GM12878 (cell line): ENCODE measurements at regions not wholly inside any gene's neighbourhood (a gene's known extent, or its start where the extent isn't known, plus 50 kb on each side); places are given as distances from the start of the nearest gene placed in this dataset.

Experiments
- ATAC-seq: fragments of 200-7000 bp; cut with Tn5 transposase; 3 replicates; pipeline ENCODE4 v1.9.1; 2020; ENCODE audit warnings: mild to moderate bottlenecking, moderate library complexity
- BruUV-seq: library from RNA; stranded (reverse); fragments of 400-500 nt; replicated peaks from 2 replicates; lab custom pipeline; 2021; lab: Mats Ljungman, UMichigan
- CTCF ChIA-PET: fragments of 300-600 bp; sonication (Branson Sonifier 250); formaldehyde crosslinking; extraction: SDS; loops from one replicate; lab custom pipeline; 2021; ENCODE audit warnings: inconsistent platforms; lab: Yijun Ruan, JAX
- POLR2A ChIA-PET: fragments of 350-600 bp; formaldehyde crosslinking; extraction: SDS; loops from one replicate; lab custom pipeline; 2021; ENCODE audit warnings: inconsistent platforms; lab: Charles Lee
- RAD21 ChIA-PET: fragments of 300-600 bp; sonication (Branson Sonifier 250); formaldehyde crosslinking; loops from one replicate; lab custom pipeline; 2023; ENCODE audit warnings: antibody characterized with exemption; ENCODE audit not compliant: unreplicated experiment; lab: Charles Lee
- SMC1A ChIA-PET: fragments of 300-600 bp; sonication (Branson Sonifier 250); formaldehyde crosslinking; loops from one replicate; lab custom pipeline; 2023; ENCODE audit not compliant: unreplicated experiment, uncharacterized antibody; lab: Charles Lee
- DNase-seq: peaks from one replicate; pipeline ENCODE4 v3.0.0-alpha.2; 2011; ENCODE audit warnings: low read depth, low spot score
- FAIRE-seq: peaks from 3 replicates; lab custom pipeline; 2011; peaks lifted over from hg19 to GRCh38; lab: Jason Lieb, UNC
- H2AFZ ChIP-seq: 2 replicates; pipeline ENCODE4 v1.6.0; 2011; ENCODE audit warnings: low read depth, low read length, control low read depth; ENCODE audit not compliant: control insufficient read depth
- H3K27ac ChIP-seq: 2 replicates; pipeline ENCODE4 v1.5.1; 2011; ENCODE audit warnings: control low read depth; ENCODE audit not compliant: control insufficient read depth, insufficient read depth
- H3K27me3 ChIP-seq, 2 experiments: replicated peaks in 1 of 2; 2 replicates each; pipeline versions ENCODE4 v1.6.0 to v1.6.1; 2011; ENCODE audit warnings: low read length in 1 of 2; ENCODE audit not compliant: control insufficient read depth in 2 of 2, insufficient read depth in 2 of 2
- H3K36me3 ChIP-seq, 2 experiments: 2 replicates each; pipeline ENCODE4 v1.5.1; 2011; ENCODE audit warnings: low read length in 1 of 2; ENCODE audit not compliant: control insufficient read depth in 2 of 2, insufficient read depth in 2 of 2
- H3K4me1 ChIP-seq: 2 replicates; pipeline ENCODE4 v1.6.1; 2011; ENCODE audit warnings: mild to moderate bottlenecking, low read length, moderate library complexity, mixed read lengths; ENCODE audit not compliant: control insufficient read depth, insufficient read depth
- H3K4me2 ChIP-seq: 2 replicates; pipeline ENCODE4 v1.6.0; 2011; ENCODE audit warnings: control low read depth; ENCODE audit not compliant: control insufficient read depth, insufficient read depth
- H3K4me3 ChIP-seq: fragments of 200-600 bp; sonication (generic); 2 replicates; pipeline ENCODE4 v1.5.1; 2016
- H3K79me2 ChIP-seq: 2 replicates; pipeline ENCODE4 v1.6.0; 2011; ENCODE audit warnings: low read length; ENCODE audit not compliant: control insufficient read depth, insufficient read depth
- H3K9ac ChIP-seq: 2 replicates; pipeline ENCODE4 v1.8.0; 2011; ENCODE audit warnings: low read length, control low read depth, mixed read lengths; ENCODE audit not compliant: control insufficient read depth, insufficient read depth
- H3K9me3 ChIP-seq: replicated peaks from 3 replicates; pipeline ENCODE4 v1.5.1; 2011; ENCODE audit warnings: mild to moderate bottlenecking, low read length; ENCODE audit not compliant: control insufficient read depth, insufficient read depth
- H4K20me1 ChIP-seq: 2 replicates; pipeline ENCODE4 v1.6.0; 2011; ENCODE audit not compliant: control insufficient read depth, insufficient read depth
- BCL3 ChIP-seq: IDR thresholded peaks from 2 replicates; pipeline ENCODE4 v1.6.1; 2011; ENCODE audit warnings: borderline replicate concordance, low read depth, mild to moderate bottlenecking, moderate library complexity, low read length; ENCODE audit not compliant: insufficient read depth, poor library complexity, severe bottlenecking
- BMI1 ChIP-seq: fragments of 450-650 bp; IDR thresholded peaks from 2 replicates; pipeline ENCODE4 v1.6.1; 2016; ENCODE audit warnings: mild to moderate bottlenecking, moderate library complexity, borderline replicate concordance
- CEBPZ ChIP-seq: fragments of 150-350 bp; IDR thresholded peaks from 2 replicates; pipeline ENCODE4 v1.6.1; 2016; ENCODE audit warnings: low read depth, low read length
- CHD4 ChIP-seq: fragments of 200-600 bp; sonication (generic); IDR thresholded peaks from 2 replicates; pipeline ENCODE4 v1.6.1; 2016; ENCODE audit warnings: mild to moderate bottlenecking
- EZH2 ChIP-seq: IDR thresholded peaks from 2 replicates; pipeline ENCODE4 v1.6.1; 2012; ENCODE audit warnings: low read depth, mild to moderate bottlenecking, control low read depth, inconsistent platforms, low read length, borderline replicate concordance; ENCODE audit not compliant: control insufficient read depth
- HSF1 ChIP-seq: fragments of 150-350 bp; IDR thresholded peaks from 2 replicates; pipeline ENCODE4 v1.6.1; 2014; ENCODE audit warnings: mild to moderate bottlenecking, low read depth, low read length
- SREBF2 ChIP-seq: IDR thresholded peaks from 2 replicates; pipeline ENCODE4 v1.6.1; 2012; ENCODE audit warnings: mild to moderate bottlenecking, low read length
- SUPT20H ChIP-seq: IDR thresholded peaks from 2 replicates; pipeline ENCODE4 v1.6.1; 2011; ENCODE audit warnings: low read depth, mild to moderate bottlenecking, low read length, moderate library complexity, borderline replicate concordance; ENCODE audit not compliant: control insufficient read depth
- TBL1XR1 ChIP-seq: IDR thresholded peaks from 2 replicates; pipeline ENCODE4 v1.6.1; 2012; ENCODE audit warnings: low read depth, low read length, improper control_type of control experiment
- ZBTB4 ChIP-seq: fragments of 450-650 bp; formaldehyde crosslinking; IDR thresholded peaks from 2 replicates; pipeline ENCODE4 v1.4.0; 2022; ENCODE audit warnings: mild to moderate bottlenecking, moderate library complexity
- ZNF207 ChIP-seq: fragments of 450-650 bp; IDR thresholded peaks from 2 replicates; pipeline ENCODE4 v1.6.1; 2014; ENCODE audit warnings: antibody characterized with exemption, mild to moderate bottlenecking, borderline replicate concordance
- ZSCAN29 ChIP-seq: fragments of 450-650 bp; IDR thresholded peaks from 2 replicates; pipeline ENCODE4 v1.6.1; 2017; ENCODE audit warnings: mild to moderate bottlenecking, moderate library complexity
- in situ Hi-C: fragments of 300-500 bp; cut with MboI; formaldehyde crosslinking; loops from 9 replicates; pipeline ENCODE4 v1.14.3; 2018; ENCODE audit warnings: mixed read lengths
- intact Hi-C: fragments of 100-400 bp; cut with micrococcal nuclease; formaldehyde crosslinking; loops from one replicate; pipeline ENCODE4 v1.14.2; 2022; ENCODE audit not compliant: unreplicated experiment

- ChIA-PET SMC1A (no interaction called here), POLR2A (no interaction called here), CTCF (no interaction called here), RAD21 (no interaction called here)
- Histone ChIP-seq H3K4me3 (no peak overlapping the region), H3K36me3 (no peaks in the 10 kb centered on the region), H3K4me2 (no peak overlapping the region), H3K9ac (no peak overlapping the region), H2AFZ (no peak overlapping the region), H3K27ac (no peak overlapping the region), H3K27me3 (no peaks in the 10 kb centered on the region), H4K20me1 (no peaks in the 10 kb centered on the region), H3K4me1 (no peaks in the 10 kb centered on the region), H3K9me3 (no peaks in the 10 kb centered on the region), H3K79me2 (no peaks in the 10 kb centered on the region)
- ATAC-seq (no peak), DNase-seq (no peak), FAIRE-seq (no peak)
- BruUV-seq = no TSS peak
- intact Hi-C loops = no loop called here
- in situ Hi-C loops = no loop called here
- TF ChIP-seq ZNF207 (no peak), TBL1XR1 (no peak), ZSCAN29 (no peak), CEBPZ (no peak), ZBTB4 (CRISPR knock-in tag) (no peak), CHD4 (no peak), SUPT20H (no peak), BMI1 (no peak), HSF1 (no peak), BCL3 (no peak), SREBF2 (no peak), EZH2 (no peak)
Measured at GRCh38 chr3:95832146-95832545, 982.2 kb upstream of the EPHA6 start.
